ENCODE measurements at regions not wholly inside any gene's neighbourhood (a gene's known extent, or its start where the extent isn't known, plus 50 kb on each side); places are given as distances from the start of the nearest gene placed in this dataset.
"Not testable (repeated sequence)": the region's sequence is repeated elsewhere in the genome, so short reads cannot be mapped to it uniquely, and the experiment has no call there.

DNA sequence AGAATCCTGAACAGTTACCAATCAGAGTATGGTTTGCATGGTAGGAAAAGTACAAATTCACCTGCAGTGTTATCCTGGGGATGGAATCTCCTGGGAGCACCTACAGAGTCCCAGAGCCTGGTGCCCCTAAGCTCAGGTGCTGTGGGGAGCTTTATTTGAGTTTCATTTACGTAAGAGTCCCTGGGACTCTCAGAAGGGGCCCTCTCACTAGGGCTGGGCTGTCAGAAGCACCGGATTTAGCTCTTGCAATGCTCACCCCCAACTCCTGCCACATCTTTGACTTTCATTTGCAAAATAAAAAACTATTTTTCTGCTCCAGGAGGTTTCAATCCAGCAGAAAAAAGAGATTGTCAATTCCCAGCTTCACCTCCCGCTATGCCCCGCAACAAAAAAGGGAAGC is 569.8 kb upstream of the B3GAT1 start:
- Histone ChIP-seq H3K36me3 (ENCODE audit: control insufficient read depth, insufficient read depth, low read length) (no peaks in the 10 kb centered on the region), H3K4me3 (replicated peaks; ENCODE audit: low read depth, low read length) (no peak overlapping the region), H3K27me3 (replicated peaks; ENCODE audit: control insufficient read depth, insufficient read depth, low read length) (no peaks in the 10 kb centered on the region)
- no peak for DNase-seq (ENCODE audit: extremely low read depth, insufficient read length)
- TF ChIP-seq, protein P1, sequence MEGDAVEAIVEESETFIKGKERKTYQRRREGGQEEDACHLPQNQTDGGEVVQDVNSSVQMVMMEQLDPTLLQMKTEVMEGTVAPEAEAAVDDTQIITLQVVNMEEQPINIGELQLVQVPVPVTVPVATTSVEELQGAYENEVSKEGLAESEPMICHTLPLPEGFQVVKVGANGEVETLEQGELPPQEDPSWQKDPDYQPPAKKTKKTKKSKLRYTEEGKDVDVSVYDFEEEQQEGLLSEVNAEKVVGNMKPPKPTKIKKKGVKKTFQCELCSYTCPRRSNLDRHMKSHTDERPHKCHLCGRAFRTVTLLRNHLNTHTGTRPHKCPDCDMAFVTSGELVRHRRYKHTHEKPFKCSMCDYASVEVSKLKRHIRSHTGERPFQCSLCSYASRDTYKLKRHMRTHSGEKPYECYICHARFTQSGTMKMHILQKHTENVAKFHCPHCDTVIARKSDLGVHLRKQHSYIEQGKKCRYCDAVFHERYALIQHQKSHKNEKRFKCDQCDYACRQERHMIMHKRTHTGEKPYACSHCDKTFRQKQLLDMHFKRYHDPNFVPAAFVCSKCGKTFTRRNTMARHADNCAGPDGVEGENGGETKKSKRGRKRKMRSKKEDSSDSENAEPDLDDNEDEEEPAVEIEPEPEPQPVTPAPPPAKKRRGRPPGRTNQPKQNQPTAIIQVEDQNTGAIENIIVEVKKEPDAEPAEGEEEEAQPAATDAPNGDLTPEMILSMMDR (IDR thresholded peaks at IDR 0.05; ENCODE audit: insufficient read depth, low read length, poor library complexity, severe bottlenecking) = no peak

DNA sequence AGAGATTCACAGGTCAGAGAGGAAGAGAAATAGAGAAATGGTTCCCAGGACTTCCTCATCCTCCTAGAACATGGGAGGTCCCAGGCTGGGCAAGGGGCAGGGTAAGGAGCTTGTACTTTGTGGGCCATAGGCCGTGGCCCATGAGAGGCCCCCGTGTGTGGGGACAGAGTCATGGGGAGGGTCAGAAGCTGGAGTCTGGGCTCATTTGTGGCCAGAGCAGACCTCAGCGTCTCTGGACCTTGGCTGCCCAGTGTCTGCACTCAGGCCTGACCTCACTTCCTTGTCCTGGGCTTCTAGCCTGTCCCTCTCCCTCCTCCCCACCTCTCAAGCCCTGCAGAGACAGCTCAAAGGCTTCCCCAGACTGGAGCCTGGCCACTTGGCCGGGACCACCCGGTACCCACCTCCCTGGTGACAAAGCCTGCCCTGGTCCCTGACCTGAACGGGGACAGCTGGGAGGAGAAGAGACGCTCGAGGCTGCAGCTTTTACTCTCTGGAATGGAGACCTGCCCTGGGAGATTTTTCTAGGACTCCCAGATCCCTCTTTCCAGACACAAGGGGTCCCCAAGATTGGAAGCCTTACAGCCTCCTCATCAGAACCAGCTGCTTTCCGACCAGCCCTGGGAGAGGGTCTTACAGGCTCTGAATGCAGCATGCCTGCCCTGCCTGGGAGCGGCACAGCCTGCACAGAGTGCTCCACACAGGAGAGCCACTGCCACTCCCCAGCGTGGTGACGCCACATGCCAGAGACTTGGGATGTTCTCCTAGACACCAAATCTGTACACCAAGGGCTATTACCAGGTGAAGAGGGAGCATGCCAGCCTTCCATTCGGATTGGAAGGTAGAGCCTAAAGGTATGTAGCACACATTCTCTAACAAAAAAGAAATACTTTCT is 569.0 kb upstream of the B3GAT1 start:
- no peak overlapping the region for H3K4me3 ChIP-seq (replicated peaks; ENCODE audit: low read depth, low read length)
- TF ChIP-seq, protein P1 (IDR thresholded peaks at IDR 0.05; ENCODE audit: insufficient read depth, low read length, poor library complexity, severe bottlenecking) = no peak
- no peaks in the 10 kb centered on the region for H3K27me3 ChIP-seq (replicated peaks; ENCODE audit: control insufficient read depth, insufficient read depth, low read length)
- H3K36me3 ChIP-seq (ENCODE audit: control insufficient read depth, insufficient read depth, low read length) = no peaks in the 10 kb centered on the region
- no peak for DNase-seq (ENCODE audit: extremely low read depth, insufficient read length)

DNA sequence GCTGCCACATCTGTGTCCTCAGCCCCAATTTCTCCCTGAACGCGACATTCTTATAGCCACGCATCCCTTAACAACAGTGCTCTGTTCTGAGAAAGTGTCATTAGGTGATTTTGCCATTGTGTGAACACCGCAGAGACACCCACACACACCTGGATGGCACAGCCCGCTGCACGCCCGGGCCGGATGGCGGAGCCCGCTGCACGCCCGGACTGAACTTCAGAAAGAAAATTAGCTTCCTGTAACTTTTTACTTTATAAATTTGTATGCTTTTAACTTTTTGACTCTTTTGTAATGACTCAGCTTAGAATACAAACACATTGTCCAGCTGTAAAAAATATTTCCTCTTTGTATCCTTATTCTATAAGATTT is 567.0 kb upstream of the B3GAT1 start:
- not testable (repeated sequence) for H3K27me3 ChIP-seq (replicated peaks; ENCODE audit: control insufficient read depth, insufficient read depth, low read length); H3K4me3 ChIP-seq (replicated peaks; ENCODE audit: low read depth, low read length); H3K36me3 ChIP-seq (ENCODE audit: control insufficient read depth, insufficient read depth, low read length)
- peak; percentile 20 for DNase-seq (ENCODE audit: extremely low read depth, insufficient read length)

DNA sequence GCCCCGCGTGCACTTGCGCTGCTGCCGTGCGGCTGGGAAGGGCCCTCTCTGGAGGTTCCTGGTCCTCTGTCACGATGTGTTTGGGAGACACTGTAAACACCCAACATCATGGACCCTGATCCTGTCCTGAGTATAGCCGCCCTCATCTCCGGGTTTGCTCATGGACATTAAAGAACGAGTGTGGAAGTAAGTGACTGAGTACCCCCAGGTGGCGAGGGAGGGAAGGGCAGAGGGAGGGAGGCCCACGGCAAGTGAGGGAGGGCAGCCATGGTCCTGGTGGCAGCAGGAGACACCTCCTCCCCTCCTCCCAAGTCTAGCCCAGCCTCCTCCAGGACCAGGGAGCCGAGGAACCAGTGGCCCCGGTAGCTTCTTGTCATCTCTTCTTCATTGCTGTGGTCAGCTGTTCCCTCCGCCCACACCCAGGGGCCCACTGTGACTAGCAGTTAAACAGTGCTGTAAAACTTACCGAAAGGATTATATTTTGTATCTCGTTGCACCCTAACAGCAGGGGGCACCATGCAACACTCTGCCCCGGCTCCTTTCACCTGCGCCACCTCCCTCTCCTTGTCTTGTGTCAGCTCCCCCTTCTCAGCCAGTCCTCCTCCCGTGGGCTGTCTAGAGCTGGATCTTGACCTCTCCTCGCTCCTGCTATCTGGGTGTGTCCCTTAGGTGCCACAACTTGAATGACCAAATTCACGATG is 566.5 kb upstream of the B3GAT1 start:
- H3K4me3 ChIP-seq (replicated peaks; ENCODE audit: low read depth, low read length) = no peak overlapping the region
- no peaks in the 10 kb centered on the region for H3K36me3 ChIP-seq (ENCODE audit: control insufficient read depth, insufficient read depth, low read length)
- no peak for DNase-seq (ENCODE audit: extremely low read depth, insufficient read length)
- H3K27me3 ChIP-seq (replicated peaks; ENCODE audit: control insufficient read depth, insufficient read depth, low read length) = no peaks in the 10 kb centered on the region; the same call in 1 of the 2 replicates
- TF ChIP-seq, protein P1 (IDR thresholded peaks at IDR 0.05; ENCODE audit: insufficient read depth, low read length, poor library complexity, severe bottlenecking) = no peak

DNA sequence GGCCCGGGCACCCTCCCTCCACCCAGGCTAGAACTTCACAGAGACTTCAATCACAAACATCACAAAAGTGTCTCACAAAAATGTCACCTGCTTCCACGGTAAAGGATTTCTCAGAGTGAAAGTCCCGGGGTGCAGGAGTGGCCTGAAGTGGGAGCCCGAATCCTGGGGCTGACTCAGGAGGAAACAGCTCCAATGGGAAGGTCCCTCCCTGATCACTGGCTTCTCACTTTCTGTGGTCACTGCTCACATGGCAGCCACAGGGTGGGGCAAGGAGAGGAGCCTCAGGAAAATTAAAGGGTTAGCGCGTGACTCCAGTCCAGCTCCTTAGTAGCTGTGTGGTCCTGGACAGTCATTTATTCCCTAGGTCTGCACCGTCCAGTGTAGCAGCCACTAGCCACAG is 564.5 kb upstream of the B3GAT1 start:
- TF ChIP-seq, protein P1 (IDR thresholded peaks at IDR 0.05; ENCODE audit: insufficient read depth, low read length, poor library complexity, severe bottlenecking) = no peak

DNA sequence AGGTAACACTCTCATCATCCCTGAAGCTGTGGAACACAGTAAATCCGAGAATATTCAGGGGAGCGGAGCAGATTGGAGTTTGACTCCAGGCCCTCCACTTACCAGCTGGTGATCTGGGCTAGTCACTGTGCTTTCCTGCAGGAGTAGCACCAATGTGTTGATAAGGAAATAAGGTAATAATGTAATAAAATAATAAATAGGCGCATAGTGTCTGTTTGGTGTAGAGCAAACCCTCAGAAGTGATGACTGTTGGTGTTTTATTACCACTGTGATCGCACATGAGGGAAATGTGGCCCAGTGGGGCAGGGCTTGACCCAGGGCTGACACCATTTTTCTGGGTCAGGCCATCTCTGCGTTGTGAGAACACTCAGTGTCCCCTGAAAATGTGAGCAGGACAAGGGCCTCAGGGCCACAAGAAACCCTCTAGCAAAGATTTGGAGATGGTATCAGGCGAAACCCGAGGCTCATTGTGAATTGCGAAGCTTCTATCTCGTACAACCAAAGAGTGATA is 563.9 kb upstream of the B3GAT1 start:
- Histone ChIP-seq H3K4me3 (replicated peaks; ENCODE audit: low read depth, low read length) (no peak overlapping the region), H3K36me3 (ENCODE audit: control insufficient read depth, insufficient read depth, low read length) (no peaks in the 10 kb centered on the region), H3K27me3 (replicated peaks; ENCODE audit: control insufficient read depth, insufficient read depth, low read length) (no peaks in the 10 kb centered on the region; the same call in 1 of the 2 replicates)
- DNase-seq (ENCODE audit: extremely low read depth, insufficient read length) = no peak
- TF ChIP-seq, protein P1 (IDR thresholded peaks at IDR 0.05; ENCODE audit: insufficient read depth, low read length, poor library complexity, severe bottlenecking) = no peak

More for the DNA sequence above, 564.5 kb upstream of the B3GAT1 start:
- H3K27me3 ChIP-seq (replicated peaks; ENCODE audit: control insufficient read depth, insufficient read depth, low read length) = no peaks in the 10 kb centered on the region; the same call in 1 of the 2 replicates
- no peak for DNase-seq (ENCODE audit: extremely low read depth, insufficient read length)
- no peak overlapping the region for H3K4me3 ChIP-seq (replicated peaks; ENCODE audit: low read depth, low read length)
- no peaks in the 10 kb centered on the region for H3K36me3 ChIP-seq (ENCODE audit: control insufficient read depth, insufficient read depth, low read length)
